ENCODE measurements at regions not wholly inside any gene's neighbourhood (a gene's known extent, or its start where the extent isn't known, plus 50 kb on each side); places are given as distances from the start of the nearest gene placed in this dataset.

GRCh38 chr3:34183611-34184340 lies 385.3 kb downstream of the PDCD6IP start:
- TF ChIP-seq CTCF (IDR thresholded peaks at IDR 0.05; ENCODE audit: low read depth, low read length) = no peak
- H3K4me3 ChIP-seq (replicated peaks in 1 of 2; ENCODE audit: low read depth in 2 of 2, low read length in 2 of 2) = no peak overlapping the region
- DNase-seq (ENCODE audit: low read depth in 2 of 2) = no peak

DNA sequence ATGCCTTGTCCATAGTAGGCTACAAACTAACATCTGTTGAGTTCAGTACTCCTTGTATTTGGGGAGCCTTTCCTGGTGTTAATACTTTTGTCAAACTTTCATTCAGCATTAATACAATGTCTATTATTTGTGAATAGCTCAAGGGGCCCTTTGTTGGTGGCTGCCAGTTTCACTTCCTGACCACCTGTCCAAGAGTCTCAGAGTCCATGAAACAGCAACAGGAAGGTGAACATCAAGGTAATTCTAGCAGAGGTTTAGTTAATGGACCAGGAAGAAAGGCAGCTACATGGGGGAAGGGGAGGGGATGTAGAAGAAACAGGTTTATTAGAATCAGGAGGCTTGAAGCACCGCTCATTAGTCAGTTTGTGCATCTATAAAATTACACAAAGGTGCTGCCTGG lies 386.9 kb downstream of the PDCD6IP start:
- no peak overlapping the region for H3K4me3 ChIP-seq (replicated peaks in 1 of 2; ENCODE audit: low read depth in 2 of 2, low read length in 2 of 2)
- TF ChIP-seq CTCF (IDR thresholded peaks at IDR 0.05; ENCODE audit: low read depth, low read length) = no peak
- no peak for DNase-seq (ENCODE audit: low read depth in 2 of 2)

DNA sequence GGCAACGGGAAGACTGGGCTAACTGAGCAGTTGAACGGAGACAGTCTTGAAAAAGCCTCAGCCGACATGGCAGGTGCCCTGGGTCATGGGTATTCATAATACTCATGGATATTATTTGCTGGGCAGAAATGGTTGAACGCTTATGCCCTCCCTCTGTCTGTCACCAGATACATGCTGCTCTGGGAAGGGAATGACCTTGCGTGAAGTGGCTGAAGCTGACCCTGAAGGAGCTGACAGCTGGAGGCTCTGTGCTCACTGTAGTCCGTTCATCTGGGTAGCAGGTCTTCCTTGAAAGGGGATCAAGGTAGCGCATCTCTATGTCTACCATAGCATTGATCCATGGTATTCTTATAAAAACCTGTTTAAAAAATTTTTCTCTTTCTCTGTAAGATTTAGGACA lies 390.7 kb downstream of the PDCD6IP start:
- H3K4me3 ChIP-seq (replicated peaks in 1 of 2; ENCODE audit: low read depth in 2 of 2, low read length in 2 of 2) = no peak overlapping the region
- no peak for TF ChIP-seq CTCF (IDR thresholded peaks at IDR 0.05; ENCODE audit: low read depth, low read length)
- DNase-seq (ENCODE audit: low read depth in 2 of 2) = no peak

- TF ChIP-seq CTCF (IDR thresholded peaks at IDR 0.05; ENCODE audit: low read depth, low read length) = no peak
- no peak overlapping the region for H3K4me3 ChIP-seq (replicated peaks in 1 of 2; ENCODE audit: low read depth in 2 of 2, low read length in 2 of 2)
- no peak for DNase-seq (ENCODE audit: low read depth in 2 of 2)
These were observed 398.5 kb downstream of the PDCD6IP start for GRCh38 chr3:34196914-34197313.

DNA sequence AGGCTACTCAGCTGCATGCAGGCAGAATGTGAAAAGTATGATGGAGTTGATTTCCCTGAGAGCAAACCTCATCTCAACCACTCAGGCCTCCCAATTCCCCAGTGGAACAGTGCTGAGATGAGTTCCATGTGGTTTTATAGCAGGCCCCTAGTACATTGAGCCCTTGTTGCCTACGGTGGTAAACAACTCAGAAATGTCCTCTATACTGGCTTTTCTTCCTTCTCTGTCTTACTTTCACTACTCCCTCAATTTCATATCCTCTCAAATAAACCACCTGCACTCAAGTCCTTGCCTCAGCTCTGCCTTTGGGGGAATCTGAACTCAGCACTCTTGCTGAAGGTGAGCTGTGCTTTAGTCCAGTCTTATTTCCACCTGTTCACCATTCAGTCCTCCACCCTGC lies 399.9 kb downstream of the PDCD6IP start:
- no peak overlapping the region for H3K4me3 ChIP-seq (replicated peaks in 1 of 2; ENCODE audit: low read depth in 2 of 2, low read length in 2 of 2)
- TF ChIP-seq CTCF (IDR thresholded peaks at IDR 0.05; ENCODE audit: low read depth, low read length) = no peak

DNA sequence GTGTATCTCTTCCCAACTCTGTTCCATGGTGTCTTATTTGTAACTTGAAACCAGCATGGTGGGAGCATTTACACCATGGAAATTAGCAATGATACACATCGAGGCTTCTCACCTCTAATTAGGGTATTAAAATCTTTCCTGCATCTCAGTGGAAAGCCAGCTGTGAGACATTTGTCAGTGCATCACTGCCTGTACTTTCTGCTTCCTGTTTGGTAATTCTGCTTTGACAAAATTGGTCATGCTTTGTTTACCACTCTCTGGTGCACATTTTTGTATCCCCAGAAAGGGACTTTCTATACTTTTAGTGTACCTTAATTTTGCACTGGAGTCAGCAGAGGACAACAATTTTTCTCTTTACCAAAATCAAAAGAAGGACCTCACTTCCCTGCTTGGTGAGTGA lies 402.1 kb downstream of the PDCD6IP start:
- no peak for TF ChIP-seq CTCF (IDR thresholded peaks at IDR 0.05; ENCODE audit: low read depth, low read length)
- no peak for DNase-seq (ENCODE audit: low read depth in 2 of 2)
- H3K4me3 ChIP-seq (replicated peaks in 1 of 2; ENCODE audit: low read depth in 2 of 2, low read length in 2 of 2) = no peak overlapping the region

More for the DNA sequence above, 399.9 kb downstream of the PDCD6IP start:
- no peak for DNase-seq (ENCODE audit: low read depth in 2 of 2)

GRCh38 chr3:34202975-34203374 lies 404.5 kb downstream of the PDCD6IP start:
- DNase-seq (ENCODE audit: low read depth in 2 of 2) = no peak
- no peak for TF ChIP-seq CTCF (IDR thresholded peaks at IDR 0.05; ENCODE audit: low read depth, low read length)
- no peak overlapping the region for H3K4me3 ChIP-seq (replicated peaks in 1 of 2; ENCODE audit: low read depth in 2 of 2, low read length in 2 of 2)
